Activated CD4-positive, alpha-beta T cell treated with anti-CD3 and anti-CD28 coated beads, Interleukin-2, amount 50 U/mL, for 16 hours (primary cell): ENCODE measurements at regions not wholly inside any gene's neighbourhood (a gene's known extent, or its start where the extent isn't known, plus 50 kb on each side); places are given as distances from the start of the nearest gene placed in this dataset.

Experiments used
- DNase-seq: peaks from one replicate; pipeline ENCODE4 v3.0.0-alpha.2; 2020

DNA sequence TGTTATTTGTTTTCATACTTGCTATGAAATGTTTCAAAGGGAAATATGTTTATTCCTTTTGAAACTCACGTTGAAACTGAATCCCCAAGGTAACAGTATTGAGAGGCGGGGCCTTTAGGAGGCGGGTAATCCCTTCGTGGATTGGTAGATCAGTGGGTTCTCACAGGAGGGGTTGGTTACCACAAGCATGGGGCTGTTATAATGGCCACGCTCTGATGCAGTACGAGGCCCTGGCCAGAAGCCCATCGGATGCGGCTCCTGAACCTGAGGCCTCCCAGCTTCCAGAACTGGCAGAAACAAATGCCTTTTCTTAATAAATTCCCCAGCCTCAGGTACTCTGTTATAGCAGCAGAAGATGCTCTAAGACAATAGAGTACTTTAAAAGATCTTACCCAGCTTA, 135.7 kb downstream of the ASB1 start:
- no peak for DNase-seq

- no peak for DNase-seq
Measured at GRCh38 chr2:238563551-238563950, 136.8 kb downstream of the ASB1 start.

DNA sequence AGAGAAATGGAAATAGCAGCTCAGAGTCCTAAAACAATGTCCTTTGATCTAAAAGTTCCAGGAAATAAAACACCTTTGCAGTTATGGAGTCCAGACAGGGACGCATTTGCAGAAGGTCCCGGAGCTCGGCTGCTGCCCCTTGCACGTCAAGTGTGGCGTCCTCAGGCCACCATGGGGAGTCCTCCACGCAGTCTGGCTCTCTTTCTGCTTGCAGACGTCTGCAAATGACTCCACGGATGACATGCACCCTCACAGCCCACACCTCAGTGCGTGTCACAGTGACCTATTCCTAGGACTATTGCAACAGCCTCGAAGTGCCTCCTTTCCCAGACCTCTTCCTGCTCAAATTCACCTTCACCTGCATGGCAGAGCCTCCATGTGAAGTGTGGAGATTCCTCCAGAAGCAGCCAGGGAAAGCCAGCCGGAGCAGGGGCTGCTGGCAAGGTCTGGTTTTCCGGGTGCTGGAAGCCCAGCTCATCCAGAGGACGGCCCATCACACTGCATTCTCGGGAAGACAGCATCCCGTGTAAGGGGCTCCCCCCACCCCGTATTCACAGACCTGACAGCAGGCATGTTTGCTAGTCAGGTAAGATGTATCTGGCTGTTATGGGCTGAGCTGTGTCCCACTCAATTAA, 137.7 kb downstream of the ASB1 start:
- no peak for DNase-seq

DNA sequence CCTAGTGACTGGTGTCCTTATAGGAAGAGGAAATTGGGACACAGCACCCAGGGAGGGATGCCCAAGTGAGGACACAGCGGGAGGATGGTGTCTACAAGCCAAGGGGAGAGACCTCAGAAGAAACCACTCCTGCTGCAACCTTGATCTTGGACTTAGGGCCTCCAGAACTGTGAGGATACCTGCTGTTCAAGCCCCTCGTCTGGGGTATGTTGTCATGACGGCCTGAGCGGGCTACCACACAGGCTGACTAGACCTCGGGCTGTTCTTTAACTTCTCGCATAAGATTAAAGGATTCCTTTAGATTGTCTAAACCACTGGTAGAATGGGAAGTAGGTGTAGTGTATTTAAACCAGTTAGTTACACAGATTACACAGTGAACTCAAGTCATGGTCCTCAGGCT, 138.3 kb downstream of the ASB1 start:
- no peak for DNase-seq

DNA sequence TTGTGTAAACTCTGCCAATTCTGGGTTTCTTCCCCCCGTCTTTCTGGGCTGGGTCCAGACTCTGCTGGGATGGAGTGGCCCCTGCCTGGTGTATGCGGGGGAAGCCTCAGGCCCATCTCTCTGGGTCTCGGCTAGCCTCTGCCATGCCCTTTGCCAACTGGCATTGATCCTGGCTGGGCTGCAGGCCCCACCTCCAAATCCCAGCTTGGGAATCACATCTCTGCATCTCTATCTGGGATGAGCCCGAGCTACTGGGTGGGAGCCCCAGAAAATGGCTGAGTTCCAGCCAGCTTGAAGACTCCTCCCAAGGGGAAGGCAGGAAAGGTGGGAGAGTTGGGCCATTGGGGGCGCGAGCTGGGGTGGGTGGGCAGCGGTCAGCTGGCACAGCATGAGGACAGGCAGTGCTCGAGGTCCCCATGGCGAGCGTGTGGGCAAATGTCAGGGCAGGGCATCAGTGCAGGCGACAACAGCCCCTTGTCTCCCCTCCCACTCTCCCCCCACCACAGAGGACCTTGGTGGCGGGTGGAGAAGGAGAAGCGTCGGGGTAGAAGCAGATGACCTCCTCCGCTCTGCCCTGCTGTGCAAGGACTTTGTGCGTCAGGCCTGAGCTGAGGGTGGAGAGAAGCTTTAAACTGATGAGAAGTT, 139.4 kb downstream of the ASB1 start:
- no peak for DNase-seq

GRCh38 chr2:238567067-238567855, 140.5 kb downstream of the ASB1 start:
- DNase-seq, result no peak

DNA sequence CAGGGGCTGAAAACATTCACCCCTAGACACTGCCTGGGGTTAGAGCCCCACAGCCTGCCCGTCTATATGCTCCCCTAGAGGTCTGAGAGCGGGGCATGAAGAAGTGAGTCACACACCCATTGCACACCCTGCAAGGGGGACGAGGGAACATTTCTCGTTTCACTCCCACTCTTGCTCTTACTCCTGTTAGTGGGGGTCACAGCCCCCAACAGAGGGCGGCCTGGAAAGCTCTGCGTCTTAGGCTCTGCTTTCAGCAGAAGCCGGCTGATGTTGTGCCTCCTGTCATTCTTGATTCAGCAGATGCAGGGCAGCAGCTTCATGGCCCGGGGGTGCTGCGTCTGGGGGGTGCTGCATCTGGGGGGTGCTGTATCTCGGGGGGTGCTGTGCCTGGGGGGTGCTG, 141.3 kb downstream of the ASB1 start:
- DNase-seq, result no peak

DNA sequence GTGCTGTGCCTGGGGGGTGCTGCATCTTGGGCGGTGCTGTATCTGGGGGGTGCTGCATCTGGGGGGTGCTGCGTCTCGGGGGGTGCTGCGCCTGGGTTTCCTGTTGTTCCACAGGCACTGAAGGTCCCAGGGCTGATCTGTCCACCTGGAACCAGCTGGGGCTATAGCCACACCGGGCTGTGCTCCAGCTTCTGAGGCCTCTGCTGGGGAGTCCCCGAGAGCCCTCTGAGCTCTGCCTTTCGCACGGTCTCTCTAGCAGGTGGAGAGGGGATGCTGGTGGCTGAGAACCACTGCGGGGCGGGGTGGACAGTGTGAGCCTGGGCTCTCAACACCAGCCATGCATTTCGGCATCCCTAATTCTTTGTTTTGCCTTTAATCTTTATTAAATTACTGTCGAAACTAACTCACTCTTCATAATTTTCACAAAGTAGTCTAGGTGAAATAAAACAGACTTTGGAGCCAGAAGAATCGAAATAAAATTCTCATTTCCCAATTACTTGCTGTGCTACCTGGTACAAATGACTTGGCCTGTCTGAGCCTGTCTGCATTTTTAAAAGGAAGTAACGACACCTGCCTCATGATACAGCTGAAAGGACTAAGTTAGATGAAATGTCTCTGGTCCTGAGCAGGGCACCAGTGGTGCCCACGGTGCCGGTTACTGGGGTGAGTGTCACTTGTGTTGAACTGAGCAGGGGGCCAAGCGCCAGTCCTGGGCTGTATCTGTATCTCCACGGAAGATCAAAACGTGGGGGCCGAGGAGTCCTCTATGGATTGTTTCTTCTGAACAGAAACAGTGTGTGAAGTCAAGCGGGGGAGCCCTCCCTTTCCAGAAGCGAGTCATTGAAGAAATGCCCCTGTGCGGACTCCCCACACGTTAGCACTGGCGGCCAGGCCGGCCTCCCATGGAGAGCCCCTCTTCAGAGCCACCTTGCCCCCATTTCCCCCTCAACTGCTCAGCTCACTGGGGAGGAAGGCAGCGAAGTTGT, 142.0 kb downstream of the ASB1 start:
- DNase-seq, result no peak

DNA sequence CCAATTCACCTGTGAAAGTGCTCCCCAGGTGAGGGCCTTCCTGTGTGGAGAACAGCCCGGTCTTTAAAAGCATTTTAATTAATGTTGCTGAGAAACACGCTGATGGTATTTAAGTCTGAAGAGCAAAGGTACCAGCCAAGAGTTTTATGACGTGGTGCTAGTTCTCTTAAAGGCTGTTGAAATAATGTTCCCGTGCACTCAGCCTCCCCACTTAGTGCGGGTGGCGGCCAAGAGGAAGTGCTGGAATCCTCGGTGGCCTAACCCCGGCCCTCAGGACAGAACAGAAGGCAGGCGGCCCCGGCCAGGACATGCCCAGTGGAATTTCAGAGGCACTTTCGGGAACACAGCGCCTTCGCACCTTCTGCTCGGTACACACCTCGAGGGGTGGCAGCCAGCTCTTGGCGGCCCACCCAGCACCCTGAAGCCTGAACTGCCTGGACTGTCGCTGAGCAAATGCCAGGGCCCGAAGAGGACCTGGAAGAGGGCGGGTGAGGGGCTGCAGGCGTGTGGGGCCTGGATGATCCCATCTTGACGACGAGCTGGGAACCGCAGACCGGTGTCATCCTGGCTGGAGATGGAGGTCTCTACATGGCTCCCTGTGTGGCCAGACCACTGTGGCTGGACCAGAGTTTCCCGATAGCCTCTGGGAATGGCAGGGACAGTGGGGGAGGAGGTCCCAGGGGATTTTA, 142.9 kb downstream of the ASB1 start:
- DNase-seq, result no peak

DNA sequence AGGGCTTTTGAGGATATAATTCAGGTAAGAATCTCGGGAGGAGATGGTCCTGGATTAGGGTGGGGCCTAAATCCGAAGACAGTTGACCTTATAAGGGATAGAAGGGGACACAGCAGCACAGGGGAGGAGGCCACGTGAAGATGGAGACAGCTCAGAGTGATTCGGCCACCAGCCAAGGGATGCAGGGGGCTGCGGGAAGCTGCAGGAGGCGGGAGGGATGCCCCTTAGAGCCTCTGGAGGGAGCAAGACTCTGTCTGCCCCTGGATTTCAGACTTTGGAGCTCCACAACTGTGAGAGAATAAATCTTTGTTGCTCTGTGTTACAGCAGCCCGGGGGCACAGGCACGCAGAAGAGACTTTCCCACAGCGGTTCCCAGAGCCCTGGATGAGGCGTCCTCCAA, 143.7 kb downstream of the ASB1 start:
- DNase-seq, result no peak

GRCh38 chr2:238570926-238571325, 144.2 kb downstream of the ASB1 start:
- no peak for DNase-seq

DNA sequence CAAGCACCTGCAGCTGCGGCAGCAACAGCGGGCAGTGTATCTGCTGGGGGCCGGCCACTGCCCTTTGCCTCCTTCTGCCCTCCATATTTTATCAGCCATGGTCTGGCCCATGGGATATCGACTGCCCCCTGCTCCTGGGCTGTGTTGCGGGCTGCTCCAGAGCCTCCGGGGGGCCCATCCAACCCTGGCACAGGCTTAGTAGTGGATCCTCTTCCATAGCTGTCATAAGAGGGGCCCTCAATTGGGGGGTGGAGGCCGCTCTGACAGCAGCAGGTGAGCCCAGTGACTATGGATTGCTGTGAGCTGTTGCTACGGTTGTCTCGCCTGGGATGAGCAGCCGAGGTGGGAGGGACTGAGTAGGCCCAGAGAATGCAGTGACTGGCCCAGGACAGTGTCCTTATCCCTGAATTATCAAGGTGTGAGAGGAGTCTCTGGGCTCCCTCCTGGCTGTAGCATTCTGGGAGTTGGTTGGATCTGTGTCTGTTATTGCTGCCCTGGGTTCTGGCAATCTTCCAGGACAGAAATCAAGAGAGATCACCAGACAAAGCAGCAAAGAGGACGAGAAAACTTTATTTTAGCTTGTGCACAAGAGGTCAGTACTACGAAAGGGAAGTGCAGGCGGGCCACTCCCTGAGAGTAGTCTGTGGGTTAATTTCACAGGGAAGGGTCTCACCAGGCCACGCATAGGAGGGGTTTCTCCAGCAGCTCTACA, 145.1 kb downstream of the ASB1 start:
- DNase-seq, result no peak

DNA sequence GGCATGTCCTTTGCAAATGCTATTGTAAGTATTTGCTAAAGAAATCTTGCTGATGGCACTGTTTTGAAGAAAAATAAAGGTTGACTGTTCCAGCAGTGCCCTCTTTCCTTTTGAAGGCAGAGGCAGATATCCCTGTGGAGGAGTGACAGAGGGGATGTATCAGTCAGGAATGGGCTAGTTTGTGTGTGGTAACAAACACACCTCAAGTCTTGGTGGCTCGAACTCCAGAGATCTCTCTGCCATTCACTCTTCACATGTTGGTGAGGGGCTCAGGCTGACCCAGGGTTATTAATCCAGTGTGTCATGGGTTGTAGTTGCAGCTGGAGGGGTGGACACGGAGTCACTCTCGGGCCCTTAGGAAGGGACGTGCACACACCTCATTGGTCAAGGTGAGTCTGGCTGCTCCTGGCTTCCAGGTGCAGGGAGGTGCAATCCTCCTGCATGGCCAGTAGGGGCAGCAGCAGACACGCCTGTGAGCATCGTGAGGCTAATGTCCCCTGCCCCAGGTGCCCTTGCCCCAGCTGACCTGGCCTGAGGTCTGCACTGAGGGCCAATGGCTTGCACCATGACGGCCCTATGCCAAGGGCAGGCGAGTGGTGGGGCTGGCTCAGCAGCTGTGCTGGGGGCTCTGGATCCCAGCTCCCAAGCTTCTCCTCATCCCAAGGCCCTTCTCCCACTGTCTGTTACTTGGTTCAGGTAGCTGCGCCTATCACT, 146.5 kb downstream of the ASB1 start:
- peak; percentile 12 for DNase-seq

- DNase-seq, result no peak
Measured at GRCh38 chr2:238573916-238574315, 147.2 kb downstream of the ASB1 start.

GRCh38 chr2:238574490-238575271, 148.0 kb downstream of the ASB1 start:
- no peak for DNase-seq

- DNase-seq, result no peak
Measured at GRCh38 chr2:238576674-238577073, 149.9 kb downstream of the ASB1 start.

GRCh38 chr2:238578256-238578655, 151.5 kb downstream of the ASB1 start:
- no peak for DNase-seq

- DNase-seq, result no peak
Measured at GRCh38 chr2:238580486-238580885, 153.8 kb downstream of the ASB1 start.

- DNase-seq, result no peak
Measured at GRCh38 chr2:238581126-238581525, 154.4 kb downstream of the ASB1 start.

GRCh38 chr2:238582159-238582558, 155.4 kb downstream of the ASB1 start:
- no peak for DNase-seq
